ENCODE measurements at regions not wholly inside any gene's neighbourhood (a gene's known extent, or its start where the extent isn't known, plus 50 kb on each side); places are given as distances from the start of the nearest gene placed in this dataset.

- POLR2A ChIA-PET (ENCODE audit: low non-redundant PET): no interaction called here
- Histone ChIP-seq H3K9me3 (ENCODE audit: low read depth, low read length, poor library complexity, severe bottlenecking) (peaks cover 15% of the 10 kb centered on the region), H3K27ac (ENCODE audit: low read depth, low read length, poor library complexity, severe bottlenecking) (no peak overlapping the region), H3K4me3 (ENCODE audit: low read depth, low read length, poor library complexity, severe bottlenecking) (no peak overlapping the region), H3K36me3 (ENCODE audit: insufficient read depth, low read length, poor library complexity, severe bottlenecking) (no peaks in the 10 kb centered on the region), H3K4me1 (ENCODE audit: insufficient read depth, low read length, poor library complexity, severe bottlenecking) (no peaks in the 10 kb centered on the region), H3K27me3 (replicated peaks; ENCODE audit: insufficient read depth, low read depth, low read length, poor library complexity) (no peaks in the 10 kb centered on the region)
- TF ChIP-seq CTCF (conservative IDR thresholded peaks at IDR 0.05; ENCODE audit: low read depth, low read length): no peak
- no peak for TF ChIP-seq EZH2 (IDR thresholded peaks at IDR 0.05; ENCODE audit: borderline replicate concordance, low read depth, low read length, poor library complexity, severe bottlenecking)
- CTCF ChIA-PET: no interaction called here
- peak; percentile 70 for DNase-seq (ENCODE audit: low spot score)
- no TSS peak for BruUV-seq (replicated peaks)
- intact Hi-C loops (cut with micrococcal nuclease; ENCODE audit: unreplicated experiment): no loop called here
These were observed 405.0 kb upstream of the SLC39A10 start for GRCh38 chr2:195252018-195252417.

GRCh38 chr2:195251214-195251613 is 405.8 kb upstream of the SLC39A10 start:
- no peaks in the 10 kb centered on the region for H3K27me3 ChIP-seq (replicated peaks; ENCODE audit: insufficient read depth, low read depth, low read length, poor library complexity)
- intact Hi-C loops (cut with micrococcal nuclease; ENCODE audit: unreplicated experiment): no loop called here
- H3K4me3 ChIP-seq (ENCODE audit: low read depth, low read length, poor library complexity, severe bottlenecking): no peak overlapping the region
- H3K4me1 ChIP-seq (ENCODE audit: insufficient read depth, low read length, poor library complexity, severe bottlenecking): no peaks in the 10 kb centered on the region
- ChIA-PET CTCF (no interaction called here), POLR2A (ENCODE audit: low non-redundant PET) (no interaction called here)
- H3K27ac ChIP-seq (ENCODE audit: low read depth, low read length, poor library complexity, severe bottlenecking): peak overlapping the region; percentile 13
- TF ChIP-seq CTCF (conservative IDR thresholded peaks at IDR 0.05; ENCODE audit: low read depth, low read length) (no peak), EZH2 (IDR thresholded peaks at IDR 0.05; ENCODE audit: borderline replicate concordance, low read depth, low read length, poor library complexity, severe bottlenecking) (no peak)
- BruUV-seq (replicated peaks): no TSS peak
- peak; percentile 83 for DNase-seq (ENCODE audit: low spot score)
- no peaks in the 10 kb centered on the region for H3K36me3 ChIP-seq (ENCODE audit: insufficient read depth, low read length, poor library complexity, severe bottlenecking)
- H3K9me3 ChIP-seq (ENCODE audit: low read depth, low read length, poor library complexity, severe bottlenecking): peaks cover 20% of the 10 kb centered on the region

- Histone ChIP-seq H3K27me3 (replicated peaks; ENCODE audit: insufficient read depth, low read depth, low read length, poor library complexity) (no peaks in the 10 kb centered on the region), H3K9me3 (ENCODE audit: low read depth, low read length, poor library complexity, severe bottlenecking) (no peaks in the 10 kb centered on the region), H3K36me3 (ENCODE audit: insufficient read depth, low read length, poor library complexity, severe bottlenecking) (no peaks in the 10 kb centered on the region), H3K27ac (ENCODE audit: low read depth, low read length, poor library complexity, severe bottlenecking) (no peak overlapping the region), H3K4me1 (ENCODE audit: insufficient read depth, low read length, poor library complexity, severe bottlenecking) (no peaks in the 10 kb centered on the region), H3K4me3 (ENCODE audit: low read depth, low read length, poor library complexity, severe bottlenecking) (no peak overlapping the region)
- intact Hi-C loops (cut with micrococcal nuclease; ENCODE audit: unreplicated experiment): no loop called here
- TF ChIP-seq EZH2 (IDR thresholded peaks at IDR 0.05; ENCODE audit: borderline replicate concordance, low read depth, low read length, poor library complexity, severe bottlenecking): no peak
- TF ChIP-seq CTCF (conservative IDR thresholded peaks at IDR 0.05; ENCODE audit: low read depth, low read length): no peak
- ChIA-PET CTCF (no interaction called here), POLR2A (ENCODE audit: low non-redundant PET) (no interaction called here)
- DNase-seq (ENCODE audit: low spot score): no peak
- BruUV-seq (replicated peaks): no TSS peak
These were observed 418.2 kb upstream of the SLC39A10 start for GRCh38 chr2:195238826-195239225.
